CD4-positive, alpha-beta T cell treated with Interleukin-17A for 1 hour (primary cell): ENCODE measurements at regions not wholly inside any gene's neighbourhood (a gene's known extent, or its start where the extent isn't known, plus 50 kb on each side); places are given as distances from the start of the nearest gene placed in this dataset.
"Not testable (repeated sequence)": the region's sequence is repeated elsewhere in the genome, so short reads cannot be mapped to it uniquely, and the experiment has no call there.

Experiments
- DNase-seq: peaks from one replicate; pipeline ENCODE4 v3.0.0-alpha.2; 2020

DNA sequence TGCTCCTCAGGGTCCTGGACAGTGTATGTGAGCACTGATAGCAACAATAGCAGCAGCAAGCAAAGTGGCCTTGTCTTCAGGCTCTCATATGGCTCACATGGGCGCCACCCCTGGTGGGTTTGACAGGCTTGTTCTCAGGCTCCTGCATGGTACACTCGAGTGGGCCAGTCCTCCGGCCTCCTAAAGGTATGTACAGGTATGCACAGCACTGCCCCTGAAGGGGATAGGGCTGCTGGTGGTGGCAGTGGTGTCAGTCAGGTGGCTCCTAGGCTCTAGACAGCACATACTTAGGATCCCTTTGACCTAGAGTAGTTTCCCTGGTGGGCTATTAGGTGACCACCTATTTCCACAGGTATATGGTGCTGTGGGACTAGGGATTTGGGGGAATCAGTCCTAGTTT, 79.8 kb downstream of the LGALS9B start:
- DNase-seq = not testable (repeated sequence)

DNA sequence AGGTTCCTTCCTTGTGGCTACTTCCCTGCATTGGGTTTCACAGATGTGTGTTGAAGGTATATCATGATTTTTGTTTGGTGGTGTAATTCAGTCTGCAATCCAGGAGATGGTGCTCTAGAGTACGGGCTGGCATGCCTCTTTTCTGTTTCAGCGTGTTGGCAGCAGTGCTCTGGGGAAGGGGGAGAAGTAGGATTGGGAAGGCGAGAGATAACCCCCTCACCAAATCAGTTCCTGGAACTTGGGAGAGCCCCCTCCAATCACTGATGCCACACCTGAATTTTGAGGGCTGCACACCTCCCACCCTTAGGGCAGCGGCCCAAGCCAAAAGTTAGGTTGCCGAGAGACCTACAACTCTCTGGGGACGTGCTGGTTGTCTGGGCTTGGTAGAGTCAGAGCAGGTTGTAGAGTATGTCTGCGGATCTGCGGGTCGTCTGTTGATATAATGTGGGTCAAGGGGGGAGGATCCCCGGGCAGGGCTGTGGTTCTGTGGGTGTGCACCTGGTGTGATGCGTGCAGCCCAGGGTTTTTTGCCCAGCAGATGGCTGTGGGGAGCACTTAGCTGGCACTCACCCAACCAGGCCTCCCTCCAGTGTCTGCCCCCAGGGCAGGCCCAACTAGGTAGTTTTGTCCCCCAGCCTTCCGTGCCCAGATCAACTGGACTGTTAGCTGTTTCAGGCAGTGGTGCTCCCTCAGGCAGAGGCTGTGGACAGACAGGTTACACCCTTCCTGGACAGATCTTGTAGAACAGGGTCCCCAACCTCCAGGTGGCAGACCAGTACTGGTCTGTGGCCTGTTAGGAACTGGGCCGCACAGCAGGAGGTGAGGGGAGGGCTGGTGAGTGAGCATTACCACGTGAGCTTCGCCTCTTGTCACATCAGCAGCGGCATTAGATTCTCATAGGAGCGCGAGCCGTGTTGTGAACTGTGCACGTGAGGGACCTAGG, 85.7 kb downstream of the LGALS9B start:
- peak; percentile 36 for DNase-seq

DNA sequence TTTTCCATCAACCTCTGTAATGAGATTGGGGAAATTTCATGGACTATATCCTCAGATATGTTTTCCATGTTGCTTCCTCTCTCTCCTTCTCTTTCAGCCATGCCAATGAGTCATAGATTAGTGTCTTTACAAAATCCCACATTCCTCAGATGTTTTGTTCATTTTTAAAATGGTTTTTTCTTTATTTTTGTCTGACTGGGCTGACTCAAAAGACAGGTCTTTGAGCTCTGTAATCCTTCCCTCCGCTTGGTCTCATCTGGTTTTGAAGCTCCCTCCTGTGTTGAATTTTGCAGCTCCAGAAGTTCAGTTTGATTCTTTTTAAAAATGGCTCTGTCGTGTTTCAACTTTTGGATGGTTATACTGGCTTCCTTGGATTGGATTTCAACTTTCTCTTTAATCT, 86.7 kb downstream of the LGALS9B start:
- DNase-seq = not testable (repeated sequence)

DNA sequence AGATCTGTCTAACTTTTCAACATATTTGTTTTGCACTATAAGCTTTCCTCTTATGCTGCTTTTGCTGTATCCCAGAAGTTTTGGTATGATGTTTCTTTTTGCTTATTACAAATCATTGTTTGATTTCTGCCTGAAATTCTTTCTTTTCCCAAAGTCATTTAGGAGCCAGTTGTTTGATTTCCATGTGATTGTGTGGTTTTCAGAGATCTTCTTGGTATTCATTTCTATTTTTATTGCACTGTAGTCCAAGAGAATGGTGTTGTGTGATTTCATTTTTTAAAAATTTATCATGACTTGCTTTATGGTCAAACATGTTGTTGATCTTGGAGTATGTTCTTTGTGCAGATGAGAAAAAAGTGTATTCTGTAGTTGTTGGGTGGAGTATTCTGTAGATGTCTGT, 88.1 kb downstream of the LGALS9B start:
- DNase-seq = not testable (repeated sequence)

DNA sequence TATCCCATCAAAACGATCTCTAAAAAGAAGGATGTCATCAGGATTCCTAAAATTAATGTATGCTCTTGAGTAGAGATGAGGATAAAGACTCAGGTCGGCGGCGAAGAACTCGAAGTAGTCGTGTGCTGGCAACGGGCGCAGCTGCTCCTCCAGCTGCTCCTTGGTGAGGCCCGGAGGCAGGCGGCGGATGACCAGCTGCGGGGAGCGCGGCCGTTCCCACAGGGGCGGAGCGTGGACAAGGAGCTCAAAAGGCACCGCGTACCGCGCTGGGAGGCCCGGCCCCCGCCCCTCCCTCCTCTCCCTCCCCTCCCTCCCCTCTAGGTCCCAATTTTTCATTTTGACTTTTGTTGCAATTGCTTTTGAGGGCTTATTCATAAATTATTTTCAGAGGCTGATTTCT, 90.7 kb downstream of the LGALS9B start:
- not testable (repeated sequence) for DNase-seq

DNA sequence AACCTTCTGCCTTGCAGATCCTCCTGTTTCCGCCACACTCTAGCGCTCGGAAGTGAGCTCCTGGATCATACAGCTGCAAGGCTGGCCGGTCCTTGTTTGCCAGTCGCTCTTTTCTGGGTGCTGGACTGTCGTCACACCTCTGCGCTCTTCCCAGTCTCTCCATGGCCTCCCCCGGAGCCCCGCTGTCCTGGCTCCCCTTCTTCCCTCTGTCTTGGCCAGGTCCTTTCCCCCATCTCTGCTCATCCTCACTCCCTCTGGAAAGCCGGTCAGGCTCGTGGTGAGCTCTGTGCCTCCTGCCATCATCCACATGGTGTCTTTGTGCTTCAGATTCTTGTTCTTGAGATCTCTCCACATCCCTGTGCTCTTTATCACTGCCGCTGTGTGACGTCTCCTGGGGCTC, 91.6 kb downstream of the LGALS9B start:
- DNase-seq = not testable (repeated sequence)
